Activated CD8-positive, alpha-beta T cell treated with anti-CD3 and anti-CD28 coated beads for 36 hours (primary cell): ENCODE measurements at regions not wholly inside any gene's neighbourhood (a gene's known extent, or its start where the extent isn't known, plus 50 kb on each side); places are given as distances from the start of the nearest gene placed in this dataset.

Experiments used
- ATAC-seq: fragments of 200-7000 bp; cut with Tn5 transposase; one replicate; pipeline ENCODE4 v1.10.0; 2021; ENCODE audit warnings: mild to moderate bottlenecking, moderate library complexity
- CTCF ChIA-PET: fragments of 350-600 bp; sonication (Branson Sonifier 250); formaldehyde crosslinking; loops from one replicate; lab custom pipeline; 2021; ENCODE audit warnings: antibody characterized with exemption; lab: Charles Lee
- POLR2A ChIA-PET: fragments of 350-600 bp; sonication (Branson Sonifier 250); formaldehyde crosslinking; loops from one replicate; lab custom pipeline; 2021; ENCODE audit warnings: antibody characterized with exemption; lab: Charles Lee
- DNase-seq: peaks from one replicate; pipeline ENCODE4 v3.0.0-alpha.2; 2020
- H3K27ac Mint-ChIP-seq: one replicate; pipeline ENCODE4 v1.8.0; 2021; ENCODE audit warnings: mild to moderate bottlenecking, mixed read lengths
- H3K27me3 Mint-ChIP-seq: one replicate; pipeline ENCODE4 v1.8.0; 2021; ENCODE audit warnings: mixed read lengths
- H3K36me3 Mint-ChIP-seq: one replicate; pipeline ENCODE4 v1.8.0; 2021; ENCODE audit warnings: low read depth, mixed read lengths
- H3K4me1 Mint-ChIP-seq: one replicate; pipeline ENCODE4 v1.8.0; 2021; ENCODE audit warnings: low read depth, mixed read lengths
- H3K4me3 Mint-ChIP-seq: one replicate; pipeline ENCODE4 v1.8.0; 2021; ENCODE audit warnings: mild to moderate bottlenecking, moderate library complexity, mixed read lengths
- H3K9me3 Mint-ChIP-seq: one replicate; pipeline ENCODE4 v1.8.0; 2021; ENCODE audit warnings: mixed read lengths
- CTCF ChIP-seq: fragments of 200-600 bp; IDR thresholded peaks from one replicate; pipeline ENCODE4 v1.8.0; 2022; ENCODE audit warnings: antibody characterized with exemption, mild to moderate bottlenecking
- intact Hi-C: fragments of 100-400 bp; cut with micrococcal nuclease; formaldehyde crosslinking; loops from one replicate; pipeline ENCODE4 v1.10.0; 2022

GRCh38 chr22:48644108-48644507 lies 1183.6 kb downstream of the BRD1 start:
- CTCF ChIA-PET: no interaction called here
- H3K36me3 Mint-ChIP-seq: no peaks in the 10 kb centered on the region
- no peak overlapping the region for H3K27ac Mint-ChIP-seq
- ATAC-seq (peak; percentile 80), DNase-seq (peak; percentile 63)
- no peak for TF ChIP-seq CTCF
- intact Hi-C loops: no loop called here
- no peaks in the 10 kb centered on the region for H3K9me3 Mint-ChIP-seq
- H3K27me3 Mint-ChIP-seq: no peaks in the 10 kb centered on the region
- POLR2A ChIA-PET: no interaction called here
- no peak overlapping the region for H3K4me3 Mint-ChIP-seq
- peaks cover 3% of the 10 kb centered on the region for H3K4me1 Mint-ChIP-seq

GRCh38 chr22:48643066-48643731 lies 1184.5 kb downstream of the BRD1 start:
- H3K9me3 Mint-ChIP-seq: no peaks in the 10 kb centered on the region
- no peaks in the 10 kb centered on the region for H3K27me3 Mint-ChIP-seq
- peaks cover 3% of the 10 kb centered on the region for H3K4me1 Mint-ChIP-seq
- CTCF ChIA-PET: no interaction called here
- intact Hi-C loops: no loop called here
- TF ChIP-seq CTCF: no peak
- no peak overlapping the region for H3K27ac Mint-ChIP-seq
- DNase-seq (no peak), ATAC-seq (no peak)
- POLR2A ChIA-PET: no interaction called here
- no peaks in the 10 kb centered on the region for H3K36me3 Mint-ChIP-seq
- H3K4me3 Mint-ChIP-seq: no peak overlapping the region

GRCh38 chr22:48642550-48642949 lies 1185.1 kb downstream of the BRD1 start:
- no peak for ATAC-seq
- no peaks in the 10 kb centered on the region for H3K27me3 Mint-ChIP-seq
- POLR2A ChIA-PET: no interaction called here
- H3K4me3 Mint-ChIP-seq: no peak overlapping the region
- CTCF ChIA-PET: no interaction called here
- no peak overlapping the region for H3K27ac Mint-ChIP-seq
- DNase-seq: no peak
- TF ChIP-seq CTCF: no peak
- peaks cover 3% of the 10 kb centered on the region for H3K4me1 Mint-ChIP-seq
- no peaks in the 10 kb centered on the region for H3K9me3 Mint-ChIP-seq
- intact Hi-C loops: no loop called here
- H3K36me3 Mint-ChIP-seq: no peaks in the 10 kb centered on the region

GRCh38 chr22:48641906-48642475 lies 1185.7 kb downstream of the BRD1 start:
- Mint-ChIP-seq H3K27ac (no peak overlapping the region), H3K9me3 (no peaks in the 10 kb centered on the region), H3K27me3 (no peaks in the 10 kb centered on the region), H3K4me1 (peaks cover 3% of the 10 kb centered on the region), H3K4me3 (no peak overlapping the region), H3K36me3 (no peaks in the 10 kb centered on the region)
- CTCF ChIA-PET: no interaction called here
- intact Hi-C loops: no loop called here
- DNase-seq (no peak), ATAC-seq (no peak)
- TF ChIP-seq CTCF: no peak
- POLR2A ChIA-PET: no interaction called here
